Chondrocyte (in vitro differentiated cells): ENCODE measurements at regions not wholly inside any gene's neighbourhood (a gene's known extent, or its start where the extent isn't known, plus 50 kb on each side); places are given as distances from the start of the nearest gene placed in this dataset.

Source experiments
- DNase-seq: peaks from one replicate; pipeline ENCODE4 v3.0.0; 2021; ENCODE audit warnings: mixed read lengths, low spot score
- H3K27ac Mint-ChIP-seq: one replicate; pipeline ENCODE4 v1.8.0; 2021; ENCODE audit warnings: mild to moderate bottlenecking, moderate library complexity, mixed read lengths; ENCODE audit not compliant: unreplicated experiment
- H3K27me3 Mint-ChIP-seq: 2 replicates; pipeline ENCODE4 v1.8.0; 2021; ENCODE audit warnings: low read depth, mixed read lengths
- H3K36me3 Mint-ChIP-seq: 2 replicates; pipeline ENCODE4 v1.8.0; 2021; ENCODE audit warnings: low read depth, mixed read lengths
- H3K4me1 Mint-ChIP-seq: 2 replicates; pipeline ENCODE4 v1.8.0; 2021; ENCODE audit warnings: low read depth, mild to moderate bottlenecking, mixed read lengths
- H3K4me3 Mint-ChIP-seq: one replicate; pipeline ENCODE4 v1.8.0; 2021; ENCODE audit warnings: mild to moderate bottlenecking, moderate library complexity, mixed read lengths; ENCODE audit not compliant: unreplicated experiment
- H3K9me3 Mint-ChIP-seq: 2 replicates; pipeline ENCODE4 v1.8.0; 2021; ENCODE audit warnings: low read depth, mixed read lengths
- CTCF ChIP-seq: fragments of 200-600 bp; sonication (generic); IDR thresholded peaks from 2 replicates; pipeline ENCODE4 v1.5.0; 2021; ENCODE audit warnings: antibody characterized with exemption, mild to moderate bottlenecking, moderate library complexity

- no peaks in the 10 kb centered on the region for H3K27me3 Mint-ChIP-seq
- H3K4me3 Mint-ChIP-seq = no peak overlapping the region
- H3K4me1 Mint-ChIP-seq = no peaks in the 10 kb centered on the region
- no peak for TF ChIP-seq CTCF
- peaks cover 3% of the 10 kb centered on the region for H3K9me3 Mint-ChIP-seq
- H3K36me3 Mint-ChIP-seq = no peaks in the 10 kb centered on the region
- no peak for DNase-seq
- H3K27ac Mint-ChIP-seq = no peak overlapping the region
Measured at GRCh38 chr10:111548084-111548726, 471.4 kb downstream of the ADRA2A start.

- H3K4me1 Mint-ChIP-seq = no peaks in the 10 kb centered on the region
- no peaks in the 10 kb centered on the region for H3K36me3 Mint-ChIP-seq
- no peak for DNase-seq
- H3K9me3 Mint-ChIP-seq = peaks cover 3% of the 10 kb centered on the region
- no peaks in the 10 kb centered on the region for H3K27me3 Mint-ChIP-seq
- H3K4me3 Mint-ChIP-seq = no peak overlapping the region
- no peak overlapping the region for H3K27ac Mint-ChIP-seq
- TF ChIP-seq CTCF = no peak
Measured at GRCh38 chr10:111551001-111551400, 474.2 kb downstream of the ADRA2A start.

- no peaks in the 10 kb centered on the region for H3K4me1 Mint-ChIP-seq
- TF ChIP-seq CTCF = no peak
- no peak for DNase-seq
- H3K9me3 Mint-ChIP-seq = no peaks in the 10 kb centered on the region
- H3K4me3 Mint-ChIP-seq = no peak overlapping the region
- no peaks in the 10 kb centered on the region for H3K36me3 Mint-ChIP-seq
- H3K27me3 Mint-ChIP-seq = no peaks in the 10 kb centered on the region
- H3K27ac Mint-ChIP-seq = no peak overlapping the region
Measured at GRCh38 chr10:111556666-111557065, 479.8 kb downstream of the ADRA2A start.

GRCh38 chr10:111558211-111558610, 481.4 kb downstream of the ADRA2A start:
- Mint-ChIP-seq H3K4me3 (no peak overlapping the region), H3K9me3 (no peaks in the 10 kb centered on the region), H3K4me1 (no peaks in the 10 kb centered on the region), H3K27ac (no peak overlapping the region), H3K36me3 (no peaks in the 10 kb centered on the region), H3K27me3 (no peaks in the 10 kb centered on the region)
- DNase-seq = no peak
- no peak for TF ChIP-seq CTCF

- H3K36me3 Mint-ChIP-seq = no peaks in the 10 kb centered on the region
- H3K4me3 Mint-ChIP-seq = no peak overlapping the region
- no peak for DNase-seq
- H3K27me3 Mint-ChIP-seq = no peaks in the 10 kb centered on the region
- TF ChIP-seq CTCF = no peak
- H3K4me1 Mint-ChIP-seq = no peaks in the 10 kb centered on the region
- no peaks in the 10 kb centered on the region for H3K9me3 Mint-ChIP-seq
- H3K27ac Mint-ChIP-seq = no peak overlapping the region
Measured at GRCh38 chr10:111560027-111560426, 483.2 kb downstream of the ADRA2A start.
